GM19395 (cell line): ENCODE measurements at regions not wholly inside any gene's neighbourhood (a gene's known extent, or its start where the extent isn't known, plus 50 kb on each side); places are given as distances from the start of the nearest gene placed in this dataset.

Experiments
- ATAC-seq: cut with Tn5 transposase; IDR thresholded peaks from one replicate; pipeline ENCODE4 v1.9.1; 2021; ENCODE audit warnings: mild to moderate bottlenecking, moderate library complexity; ENCODE audit not compliant: unreplicated experiment

- ATAC-seq = no peak
Measured at GRCh38 chr17:79144133-79144532, 69.5 kb downstream of the ENGASE start.

GRCh38 chr17:79142375-79142774 lies 67.8 kb downstream of the ENGASE start:
- no peak for ATAC-seq

- no peak for ATAC-seq
Measured at GRCh38 chr17:79141578-79142355, 67.1 kb downstream of the ENGASE start.

- ATAC-seq = no peak
Measured at GRCh38 chr17:79138826-79139225, 64.2 kb downstream of the ENGASE start.

GRCh38 chr17:79137789-79138165 lies 63.2 kb downstream of the ENGASE start:
- ATAC-seq = no peak

- ATAC-seq = no peak
Measured at GRCh38 chr17:79137015-79137788, 62.6 kb downstream of the ENGASE start.

- no peak for ATAC-seq
Measured at GRCh38 chr17:79136596-79136995, 62.0 kb downstream of the ENGASE start.
